GM19025 (cell line): ENCODE measurements at regions not wholly inside any gene's neighbourhood (a gene's known extent, or its start where the extent isn't known, plus 50 kb on each side); places are given as distances from the start of the nearest gene placed in this dataset.

Experiments
- ATAC-seq: cut with Tn5 transposase; IDR thresholded peaks from one replicate; pipeline ENCODE4 v1.9.1; 2021; ENCODE audit warnings: mild to moderate bottlenecking, low read depth, moderate library complexity; ENCODE audit not compliant: unreplicated experiment

- no peak for ATAC-seq
Observed at GRCh38 chr6:6775074-6775473, 186.6 kb downstream of the LY86 start.

- no peak for ATAC-seq
Observed at GRCh38 chr6:6780231-6780630, 191.7 kb downstream of the LY86 start.

- ATAC-seq: no peak
Observed at GRCh38 chr6:6781172-6781872, 192.8 kb downstream of the LY86 start.

GRCh38 chr6:6781873-6782227 is 193.3 kb downstream of the LY86 start:
- ATAC-seq: no peak

GRCh38 chr6:6783721-6784120 is 195.2 kb downstream of the LY86 start:
- ATAC-seq: no peak

GRCh38 chr6:6784514-6785162 is 196.1 kb downstream of the LY86 start:
- ATAC-seq: no peak

GRCh38 chr6:6785163-6785521 is 196.6 kb downstream of the LY86 start:
- ATAC-seq: no peak

- no peak for ATAC-seq
Observed at GRCh38 chr6:6788394-6789032, 200.0 kb downstream of the LY86 start.

GRCh38 chr6:6790393-6790792 is 201.9 kb downstream of the LY86 start:
- no peak for ATAC-seq

GRCh38 chr6:6790891-6791290 is 202.4 kb downstream of the LY86 start:
- ATAC-seq: no peak

- ATAC-seq: no peak
Observed at GRCh38 chr6:6793388-6794250, 205.1 kb downstream of the LY86 start.

GRCh38 chr6:6795393-6795792 is 206.9 kb downstream of the LY86 start:
- ATAC-seq: no peak

- ATAC-seq: no peak
Observed at GRCh38 chr6:6796818-6797217, 208.3 kb downstream of the LY86 start.

GRCh38 chr6:6798448-6798860 is 209.9 kb downstream of the LY86 start:
- peak; percentile 42 for ATAC-seq

- no peak for ATAC-seq
Observed at GRCh38 chr6:6801005-6801335, 212.4 kb downstream of the LY86 start.

- ATAC-seq: no peak
Observed at GRCh38 chr6:6801635-6802218, 213.2 kb downstream of the LY86 start.

GRCh38 chr6:6803180-6803977 is 214.9 kb downstream of the LY86 start:
- ATAC-seq: peak; percentile 51

- ATAC-seq: no peak
Observed at GRCh38 chr6:6804843-6805615, 216.5 kb downstream of the LY86 start.

- no peak for ATAC-seq
Observed at GRCh38 chr6:6806844-6807518, 218.5 kb downstream of the LY86 start.
